Stomach (tissue), 8 donors: ENCODE measurements at regions not wholly inside any gene's neighbourhood (a gene's known extent, or its start where the extent isn't known, plus 50 kb on each side); places are given as distances from the start of the nearest gene placed in this dataset.

Experiments used
- DNase-seq, 2 donors: peaks; one replicate each; pipeline versions ENCODE4 v3.0.0 to v3.0.0-alpha.2; 2013 to 2019
- H3K27ac ChIP-seq, 5 donors: fragments of 200-600 bp in 4 of 5; sonication (generic) in 4 of 5; one replicate each; pipeline ENCODE4 v1.5.1; 2013 to 2019; ENCODE audit warnings: mild to moderate bottlenecking in 1 of 5, moderate library complexity in 1 of 5
- H3K27me3 ChIP-seq, 3 donors: fragments of 200-600 bp; sonication (generic); one replicate each; pipeline ENCODE4 v1.5.1; 2017 to 2019; ENCODE audit warnings: mixed run types in 1 of 3
- H3K36me3 ChIP-seq, 4 donors: fragments of 200-600 bp; sonication (generic); 1 replicate in 3 of 4; 2 replicates in 1 of 4; pipeline ENCODE4 v1.5.1; 2016 to 2019
- H3K4me1 ChIP-seq, 4 donors: fragments of 200-600 bp; sonication (generic); one replicate each; pipeline ENCODE4 v1.5.1; 2016 to 2019
- H3K4me3 ChIP-seq, 4 donors: fragments of 200-600 bp; sonication (generic) in 3 of 4; one replicate each; pipeline ENCODE4 v1.5.1; 2016 to 2019; ENCODE audit warnings: mild to moderate bottlenecking in 1 of 4
- H3K9me3 ChIP-seq, 4 donors: fragments of 200-600 bp; sonication (generic); one replicate each; pipeline ENCODE4 v1.5.1; 2016 to 2019
- CTCF ChIP-seq, 7 experiments: fragments of 450-650 bp in 4 of 7; fragments of 200-600 bp in 3 of 7; sonication (generic) in 3 of 7; IDR thresholded peaks; one replicate each; pipeline ENCODE4 v1.5.1; 2016 to 2019; ENCODE audit warnings: antibody characterized with exemption in 7 of 7, control low read depth in 2 of 7, mild to moderate bottlenecking in 1 of 7
- EP300 ChIP-seq: sonication (generic); formaldehyde crosslinking; IDR thresholded peaks from one replicate; pipeline ENCODE4 v1.6.1; 2017; ENCODE audit warnings: antibody characterized with exemption
- POLR2A ChIP-seq, 4 donors: fragments of 450-650 bp; IDR thresholded peaks; one replicate each; pipeline ENCODE4 v1.6.1; 2016; ENCODE audit warnings: antibody characterized with exemption in 4 of 4, control low read depth in 2 of 4, mild to moderate bottlenecking in 1 of 4, moderate library complexity in 1 of 4
- POLR2AphosphoS5 ChIP-seq, 3 donors: sonication (generic); formaldehyde crosslinking; IDR thresholded peaks; one replicate each; pipeline ENCODE4 v1.6.1; 2016; ENCODE audit warnings: antibody characterized with exemption in 3 of 3
- WGBS, 5 donors: extraction: QIAGEN DNeasy Blood & Tissue Kit in 3 of 5; methylation state at CpG; one replicate each; pipeline versions ENCODE4 v1.1.5 to v1.1.7; 2013 to 2018; 5-methylcytosine and 5-hydroxymethylcytosine counted together
- intact Hi-C: fragments of 100-400 bp; cut with DNase I; formaldehyde crosslinking; loops from one replicate; pipeline ENCODE4 v1.15.1; 2023; ENCODE audit warnings: low total_unique reads
- donor health status: healthy with polysubstance abuse.
- donor health status: Bipolar disorder and iron deficiency.
- donor health status: healthy.

- TF ChIP-seq POLR2A (IDR thresholded peaks at IDR 0.05) (no peak), EP300 (no peak), POLR2AphosphoS5 (IDR thresholded peaks at IDR 0.05) (no peak), CTCF (IDR thresholded peaks at IDR 0.05) (no peak)
- DNase-seq = no peak
- Histone ChIP-seq H3K4me1 (no peaks in the 10 kb centered on the region), H3K27ac (no peak overlapping the region), H3K27me3 (no peaks in the 10 kb centered on the region), H3K4me3 (no peak overlapping the region), H3K36me3 (no peaks in the 10 kb centered on the region), H3K9me3 (no peaks in the 10 kb centered on the region)
- WGBS, 5 donors = 92 to 95% (median 93%) methylated on average over 4 of the region's 4 CpGs
- intact Hi-C loops = no loop called here
Observed at GRCh38 chr15:96542130-96542770, 211.8 kb downstream of the NR2F2 start.

GRCh38 chr15:96544162-96544756 is 213.8 kb downstream of the NR2F2 start:
- 79 to 91% (median 82%) methylated on average over 5 of the region's 5 CpGs for WGBS, 5 donors
- no peaks in the 10 kb centered on the region for H3K36me3 ChIP-seq
- no peaks in the 10 kb centered on the region for H3K4me1 ChIP-seq
- DNase-seq = no peak
- no peaks in the 10 kb centered on the region for H3K9me3 ChIP-seq
- no peak for TF ChIP-seq EP300
- no peak overlapping the region for H3K27ac ChIP-seq
- H3K4me3 ChIP-seq = no peak overlapping the region
- no peaks in the 10 kb centered on the region for H3K27me3 ChIP-seq
- intact Hi-C loops = no loop called here

GRCh38 chr15:96549136-96549535 is 218.6 kb downstream of the NR2F2 start:
- Histone ChIP-seq H3K4me1 (no peaks in the 10 kb centered on the region), H3K36me3 (no peaks in the 10 kb centered on the region), H3K4me3 (no peak overlapping the region), H3K27ac (no peak overlapping the region), H3K9me3 (no peaks in the 10 kb centered on the region), H3K27me3 (no peaks in the 10 kb centered on the region)
- DNase-seq = no peak
- intact Hi-C loops = no loop called here
- TF ChIP-seq POLR2A (IDR thresholded peaks at IDR 0.05) = no peak
- TF ChIP-seq POLR2AphosphoS5 (IDR thresholded peaks at IDR 0.05) = no peak
- TF ChIP-seq CTCF (IDR thresholded peaks at IDR 0.05) = no peak
- no peak for TF ChIP-seq EP300
- WGBS, 5 donors = 90 to 100% (median 94%) methylated on average over 1 of the region's 1 CpG

- Histone ChIP-seq H3K9me3 (no peaks in the 10 kb centered on the region), H3K36me3 (no peaks in the 10 kb centered on the region), H3K27me3 (no peaks in the 10 kb centered on the region), H3K4me3 (no peak overlapping the region), H3K27ac (no peak overlapping the region), H3K4me1 (no peaks in the 10 kb centered on the region)
- intact Hi-C loops = no loop called here
- 83 to 89% (median 87%) methylated on average over 4 of the region's 4 CpGs for WGBS, 5 donors
- TF ChIP-seq CTCF (IDR thresholded peaks at IDR 0.05) (no peak), EP300 (no peak), POLR2AphosphoS5 (IDR thresholded peaks at IDR 0.05) (no peak), POLR2A (IDR thresholded peaks at IDR 0.05) (no peak)
- no peak for DNase-seq
Observed at GRCh38 chr15:96551196-96551595, 220.7 kb downstream of the NR2F2 start.

- intact Hi-C loops = no loop called here
- TF ChIP-seq EP300 = no peak
- no peak for TF ChIP-seq CTCF (IDR thresholded peaks at IDR 0.05)
- no peak for TF ChIP-seq POLR2AphosphoS5 (IDR thresholded peaks at IDR 0.05)
- no peak for TF ChIP-seq POLR2A (IDR thresholded peaks at IDR 0.05)
- no peaks in the 10 kb centered on the region for H3K27me3 ChIP-seq
- H3K4me3 ChIP-seq = no peak overlapping the region
- H3K27ac ChIP-seq = no peak overlapping the region
- DNase-seq = no peak
- H3K9me3 ChIP-seq = no peaks in the 10 kb centered on the region
- no peaks in the 10 kb centered on the region for H3K4me1 ChIP-seq
- WGBS, 5 donors = 37 to 57% (median 44%) methylated on average over 3 of the region's 3 CpGs
- no peaks in the 10 kb centered on the region for H3K36me3 ChIP-seq
Observed at GRCh38 chr15:96551722-96552121, 221.2 kb downstream of the NR2F2 start.
